Neural cell (in vitro differentiated cells): ENCODE measurements at regions not wholly inside any gene's neighbourhood (a gene's known extent, or its start where the extent isn't known, plus 50 kb on each side); places are given as distances from the start of the nearest gene placed in this dataset.

Experiments
- CTCF ChIP-seq: fragments of 450-650 bp; IDR thresholded peaks from 2 replicates; pipeline ENCODE4 v1.5.1; 2014; ENCODE audit warnings: antibody characterized with exemption, mild to moderate bottlenecking, moderate library complexity; ENCODE audit not compliant: poor library complexity, severe bottlenecking
- EP300 ChIP-seq: fragments of 450-650 bp; conservative IDR thresholded peaks from 2 replicates; pipeline ENCODE4 v1.6.1; 2014; ENCODE audit warnings: antibody characterized with exemption, mild to moderate bottlenecking, moderate library complexity; ENCODE audit not compliant: poor library complexity, severe bottlenecking
- EZH2 ChIP-seq: fragments of 200-600, 300-800 bp; shearing (Covaris generic), sonication (generic); IDR thresholded peaks from 2 replicates; pipeline ENCODE4 v1.6.1; 2014; ENCODE audit warnings: antibody characterized with exemption, low read length, borderline replicate concordance, mild to moderate bottlenecking; ENCODE audit not compliant: insufficient read depth, poor library complexity, severe bottlenecking
- MXI1 ChIP-seq: fragments of 450-650 bp; conservative IDR thresholded peaks from 2 replicates; pipeline ENCODE4 v1.6.1; 2014; ENCODE audit warnings: antibody characterized with exemption, mild to moderate bottlenecking; ENCODE audit not compliant: poor library complexity, severe bottlenecking
- POLR2AphosphoS5 ChIP-seq: IDR thresholded peaks from 2 replicates; pipeline ENCODE4 v1.6.1; 2012
- RAD21 ChIP-seq: fragments of 450-650 bp; conservative IDR thresholded peaks from 2 replicates; pipeline ENCODE4 v1.6.1; 2014; ENCODE audit warnings: antibody characterized with exemption, mild to moderate bottlenecking, moderate library complexity
- SMC3 ChIP-seq: fragments of 450-650 bp; conservative IDR thresholded peaks from 2 replicates; pipeline ENCODE4 v1.6.1; 2014; ENCODE audit warnings: antibody characterized with exemption, mild to moderate bottlenecking, moderate library complexity; ENCODE audit not compliant: poor library complexity
- TAF1 ChIP-seq: IDR thresholded peaks from 2 replicates; pipeline ENCODE4 v1.6.1; 2012; ENCODE audit warnings: low read depth

GRCh38 chr12:65534238-65534841 is 255.9 kb downstream of the MSRB3 start:
- no peak for TF ChIP-seq CTCF
- no peak for TF ChIP-seq EZH2
- TF ChIP-seq SMC3, result no peak
- TF ChIP-seq EP300, result no peak
- TF ChIP-seq TAF1, result no peak
- TF ChIP-seq RAD21, result no peak
- TF ChIP-seq POLR2AphosphoS5, result no peak
- no peak for TF ChIP-seq MXI1
